ENCODE measurements at regions not wholly inside any gene's neighbourhood (a gene's known extent, or its start where the extent isn't known, plus 50 kb on each side); places are given as distances from the start of the nearest gene placed in this dataset.

DNA sequence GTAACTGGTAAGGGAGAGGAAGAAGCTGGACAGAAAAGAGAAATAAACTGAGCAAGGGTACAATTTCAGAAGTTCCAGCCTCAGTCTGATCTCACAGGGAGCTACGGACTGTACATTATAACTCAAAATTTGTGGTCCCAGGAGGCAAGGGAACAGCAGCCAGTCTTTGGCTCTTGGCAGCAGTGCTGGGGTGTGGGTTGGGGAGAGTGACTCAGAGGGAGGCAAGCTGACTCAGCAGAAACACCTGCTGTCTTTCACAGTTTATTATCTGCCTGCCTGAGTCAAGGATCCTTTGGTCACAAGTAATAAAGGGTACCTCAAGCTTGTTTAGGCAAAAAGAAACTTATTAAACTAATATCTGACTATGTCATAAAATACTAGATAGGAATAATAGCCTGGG lies 73.5 kb upstream of the KIF2B start:
- TF ChIP-seq, protein P1, sequence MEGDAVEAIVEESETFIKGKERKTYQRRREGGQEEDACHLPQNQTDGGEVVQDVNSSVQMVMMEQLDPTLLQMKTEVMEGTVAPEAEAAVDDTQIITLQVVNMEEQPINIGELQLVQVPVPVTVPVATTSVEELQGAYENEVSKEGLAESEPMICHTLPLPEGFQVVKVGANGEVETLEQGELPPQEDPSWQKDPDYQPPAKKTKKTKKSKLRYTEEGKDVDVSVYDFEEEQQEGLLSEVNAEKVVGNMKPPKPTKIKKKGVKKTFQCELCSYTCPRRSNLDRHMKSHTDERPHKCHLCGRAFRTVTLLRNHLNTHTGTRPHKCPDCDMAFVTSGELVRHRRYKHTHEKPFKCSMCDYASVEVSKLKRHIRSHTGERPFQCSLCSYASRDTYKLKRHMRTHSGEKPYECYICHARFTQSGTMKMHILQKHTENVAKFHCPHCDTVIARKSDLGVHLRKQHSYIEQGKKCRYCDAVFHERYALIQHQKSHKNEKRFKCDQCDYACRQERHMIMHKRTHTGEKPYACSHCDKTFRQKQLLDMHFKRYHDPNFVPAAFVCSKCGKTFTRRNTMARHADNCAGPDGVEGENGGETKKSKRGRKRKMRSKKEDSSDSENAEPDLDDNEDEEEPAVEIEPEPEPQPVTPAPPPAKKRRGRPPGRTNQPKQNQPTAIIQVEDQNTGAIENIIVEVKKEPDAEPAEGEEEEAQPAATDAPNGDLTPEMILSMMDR (conservative IDR thresholded peaks at IDR 0.05; ENCODE audit: low read depth, low read length), result no peak
- TF ChIP-seq RFX5 (IDR thresholded peaks at IDR 0.05; ENCODE audit: low read depth, low read length) (no peak), POLR2A (IDR thresholded peaks at IDR 0.05; ENCODE audit: low read depth, low read length) (no peak), SMC3 (IDR thresholded peaks at IDR 0.05; ENCODE audit: low read depth, low read length) (no peak), MXI1 (IDR thresholded peaks at IDR 0.05; ENCODE audit: borderline replicate concordance, low read depth, low read length) (no peak)

Data from IMR-90 (cell line).